PC-9 (cell line): ENCODE measurements at regions not wholly inside any gene's neighbourhood (a gene's known extent, or its start where the extent isn't known, plus 50 kb on each side); places are given as distances from the start of the nearest gene placed in this dataset.

Source experiments
- BruUV-seq: library from RNA; stranded (reverse); fragments of 400-500 nt; replicated peaks from 2 replicates; lab custom pipeline; 2021; lab: Mats Ljungman, UMichigan
- CTCF ChIA-PET: fragments of 300-600 bp; sonication (Branson Sonifier 250); formaldehyde crosslinking; loops from one replicate; lab custom pipeline; 2022; ENCODE audit warnings: antibody characterized with exemption; lab: Charles Lee
- POLR2A ChIA-PET: fragments of 300-600 bp; sonication (Branson Sonifier 250); formaldehyde crosslinking; loops from one replicate; lab custom pipeline; 2022; ENCODE audit warnings: antibody characterized with exemption; ENCODE audit not compliant: unreplicated experiment; lab: Charles Lee
- DNase-seq, 2 experiments: peaks; one replicate each; pipeline versions ENCODE4 v3.0.0 to v3.0.0-alpha.2; 2015 to 2022; ENCODE audit warnings: mixed read lengths in 1 of 2
- H2AFZ ChIP-seq: fragments of 200-600 bp; sonication (generic); 2 replicates; pipeline ENCODE4 v1.8.1; 2017; ENCODE audit warnings: antibody characterized with exemption
- H3F3A ChIP-seq: fragments of 200-600 bp; sonication (generic); 2 replicates; pipeline ENCODE4 v1.8.1; 2017; ENCODE audit warnings: antibody characterized with exemption, mild to moderate bottlenecking, low read depth; ENCODE audit not compliant: insufficient read depth
- H3K27ac ChIP-seq: fragments of 200-600 bp; sonication (generic); 2 replicates; pipeline ENCODE4 v1.6.1; 2016; ENCODE audit warnings: mixed run types
- H3K27me3 ChIP-seq: fragments of 200-600 bp; sonication (generic); 2 replicates; pipeline ENCODE4 v1.6.1; 2016; ENCODE audit warnings: low read depth, mixed run types; ENCODE audit not compliant: insufficient read depth
- H3K36me3 ChIP-seq: fragments of 200-600 bp; sonication (generic); 2 replicates; pipeline ENCODE4 v1.6.1; 2016; ENCODE audit warnings: low read depth, mixed run types
- H3K4me1 ChIP-seq: fragments of 200-600 bp; sonication (generic); replicated peaks from 2 replicates; pipeline ENCODE4 v1.6.1; 2016; ENCODE audit warnings: mixed run types; ENCODE audit not compliant: insufficient read depth
- H3K4me2 ChIP-seq: fragments of 200-600 bp; sonication (generic); 2 replicates; pipeline ENCODE4 v1.6.1; 2017; ENCODE audit warnings: mixed run types
- H3K4me3 ChIP-seq: fragments of 200-600 bp; sonication (generic); 2 replicates; pipeline ENCODE4 v1.6.1; 2016; ENCODE audit warnings: mixed run types
- H3K79me2 ChIP-seq: fragments of 200-600 bp; sonication (generic); 2 replicates; pipeline ENCODE4 v1.6.1; 2017; ENCODE audit warnings: low read depth, mixed run types
- H3K9me2 ChIP-seq: fragments of 200-600 bp; sonication (generic); 2 replicates; pipeline ENCODE4 v1.8.1; 2017; ENCODE audit warnings: mild to moderate bottlenecking; ENCODE audit not compliant: insufficient read depth
- H3K9me3 ChIP-seq: fragments of 200-600 bp; sonication (generic); 2 replicates; pipeline ENCODE4 v1.8.1; 2016; ENCODE audit warnings: low read depth; ENCODE audit not compliant: insufficient read depth
- H4K20me1 ChIP-seq: fragments of 200-600 bp; sonication (generic); 2 replicates; pipeline ENCODE4 v1.8.1; 2017; ENCODE audit not compliant: insufficient read depth
- CTCF ChIP-seq: fragments of 200-600 bp; sonication (generic); conservative IDR thresholded peaks from 2 replicates; pipeline ENCODE4 v1.6.1; 2017; ENCODE audit warnings: mixed run types, antibody characterized with exemption, mild to moderate bottlenecking, moderate library complexity
- EZH2 ChIP-seq: fragments of 200-600 bp; sonication (generic); IDR thresholded peaks from 2 replicates; pipeline ENCODE4 v1.8.0; 2017; ENCODE audit warnings: antibody characterized with exemption, low read depth
- intact Hi-C: fragments of 100-400 bp; cut with micrococcal nuclease; formaldehyde crosslinking; loops from one replicate; pipeline ENCODE4 v1.10.0; 2022; ENCODE audit not compliant: unreplicated experiment

- no TSS peak for BruUV-seq
- Histone ChIP-seq H3K27ac (no peak overlapping the region), H3K27me3 (no peaks in the 10 kb centered on the region), H2AFZ (no peak overlapping the region), H3F3A (no peaks in the 10 kb centered on the region), H3K9me2 (no peaks in the 10 kb centered on the region), H3K9me3 (no peaks in the 10 kb centered on the region), H3K4me1 (no peaks in the 10 kb centered on the region), H3K36me3 (no peaks in the 10 kb centered on the region), H3K4me2 (no peak overlapping the region), H3K79me2 (no peaks in the 10 kb centered on the region), H4K20me1 (no peaks in the 10 kb centered on the region), H3K4me3 (no peak overlapping the region)
- no peak for DNase-seq
- TF ChIP-seq EZH2 (no peak), CTCF (no peak)
- POLR2A ChIA-PET = no interaction called here
- CTCF ChIA-PET = no interaction called here
- intact Hi-C loops = no loop called here
These were observed 70.8 kb upstream of the CLDN14 start for GRCh38 chr21:36550761-36551160.

GRCh38 chr21:36551321-36551720 lies 71.4 kb upstream of the CLDN14 start:
- CTCF ChIA-PET = no interaction called here
- no peak overlapping the region for H3K4me2 ChIP-seq

GRCh38 chr21:36551731-36552433 lies 72.0 kb upstream of the CLDN14 start:
- TF ChIP-seq EZH2 (no peak), CTCF (no peak)
- H3K9me3 ChIP-seq = no peaks in the 10 kb centered on the region
- H3K4me1 ChIP-seq = no peaks in the 10 kb centered on the region
- POLR2A ChIA-PET = no interaction called here
- H2AFZ ChIP-seq = no peak overlapping the region
- H3K79me2 ChIP-seq = no peaks in the 10 kb centered on the region
- H4K20me1 ChIP-seq = no peaks in the 10 kb centered on the region
- H3F3A ChIP-seq = no peaks in the 10 kb centered on the region
- H3K9me2 ChIP-seq = no peaks in the 10 kb centered on the region
- no peak overlapping the region for H3K4me3 ChIP-seq
- H3K36me3 ChIP-seq = no peaks in the 10 kb centered on the region
- H3K27ac ChIP-seq = no peak overlapping the region
- intact Hi-C loops = no loop called here
- DNase-seq = no peak
- CTCF ChIA-PET = no interaction called here
- H3K4me2 ChIP-seq = no peak overlapping the region
- H3K27me3 ChIP-seq = no peaks in the 10 kb centered on the region
- no TSS peak for BruUV-seq

More at GRCh38 chr21:36551321-36551720, 71.4 kb upstream of the CLDN14 start:
- Histone ChIP-seq H3K9me3 (no peaks in the 10 kb centered on the region), H3K4me1 (no peaks in the 10 kb centered on the region), H3K27me3 (no peaks in the 10 kb centered on the region), H4K20me1 (no peaks in the 10 kb centered on the region), H2AFZ (no peak overlapping the region), H3K4me3 (no peak overlapping the region), H3F3A (no peaks in the 10 kb centered on the region), H3K36me3 (no peaks in the 10 kb centered on the region), H3K27ac (no peak overlapping the region), H3K79me2 (no peaks in the 10 kb centered on the region), H3K9me2 (no peaks in the 10 kb centered on the region)
- BruUV-seq = no TSS peak
- TF ChIP-seq EZH2 (no peak), CTCF (no peak)
- no peak for DNase-seq
- POLR2A ChIA-PET = no interaction called here
- intact Hi-C loops = no loop called here
